Hindlimb muscle (tissue), 1 donor: ENCODE measurements at regions not wholly inside any gene's neighbourhood (a gene's known extent, or its start where the extent isn't known, plus 50 kb on each side); places are given as distances from the start of the nearest gene placed in this dataset.
"Not testable (repeated sequence)": the region's sequence is repeated elsewhere in the genome, so short reads cannot be mapped to it uniquely, and the experiment has no call there.

ENCODE experiments used
- DNase-seq: peaks from one replicate; pipeline ENCODE4 v3.0.0-alpha.2; 2013

DNA sequence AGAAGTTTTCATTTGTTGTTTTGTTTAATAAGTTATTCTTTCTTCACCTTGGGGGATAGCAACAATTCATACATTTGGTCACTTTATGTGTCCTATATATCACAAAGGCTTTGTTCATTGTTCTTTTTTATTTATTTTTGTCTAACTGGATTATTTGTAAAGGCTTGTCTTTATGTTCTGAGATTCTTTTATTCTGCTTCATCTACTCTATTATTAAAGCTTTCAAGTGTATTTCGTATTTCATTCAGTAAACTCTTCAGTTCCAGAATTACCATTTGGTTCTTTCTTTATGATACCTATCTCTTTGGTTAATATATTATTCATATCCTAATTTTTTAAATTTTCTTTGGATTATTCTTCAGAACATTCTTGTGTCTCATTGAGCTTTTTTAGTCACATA, 942.9 kb downstream of the ANKRD7 start:
- no peak for DNase-seq

DNA sequence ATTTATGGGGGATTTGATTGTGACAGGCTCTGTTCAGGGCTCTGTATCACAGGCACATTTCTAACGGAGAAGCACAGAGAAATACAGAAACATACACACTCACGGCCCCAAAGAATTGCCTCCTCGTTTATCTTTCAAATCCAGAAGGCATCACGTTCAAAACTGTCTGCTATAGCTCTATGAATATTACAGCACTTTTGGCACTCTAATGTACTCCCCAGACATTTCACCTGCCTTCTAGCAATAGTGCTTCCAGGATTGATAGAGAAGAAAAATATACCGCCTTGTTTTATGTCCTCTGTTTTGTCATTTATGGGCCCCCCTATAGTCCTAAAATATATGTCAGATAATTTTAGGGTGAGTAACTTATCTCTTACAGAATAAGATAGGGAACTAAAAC, 947.5 kb downstream of the ANKRD7 start:
- no peak for DNase-seq

DNA sequence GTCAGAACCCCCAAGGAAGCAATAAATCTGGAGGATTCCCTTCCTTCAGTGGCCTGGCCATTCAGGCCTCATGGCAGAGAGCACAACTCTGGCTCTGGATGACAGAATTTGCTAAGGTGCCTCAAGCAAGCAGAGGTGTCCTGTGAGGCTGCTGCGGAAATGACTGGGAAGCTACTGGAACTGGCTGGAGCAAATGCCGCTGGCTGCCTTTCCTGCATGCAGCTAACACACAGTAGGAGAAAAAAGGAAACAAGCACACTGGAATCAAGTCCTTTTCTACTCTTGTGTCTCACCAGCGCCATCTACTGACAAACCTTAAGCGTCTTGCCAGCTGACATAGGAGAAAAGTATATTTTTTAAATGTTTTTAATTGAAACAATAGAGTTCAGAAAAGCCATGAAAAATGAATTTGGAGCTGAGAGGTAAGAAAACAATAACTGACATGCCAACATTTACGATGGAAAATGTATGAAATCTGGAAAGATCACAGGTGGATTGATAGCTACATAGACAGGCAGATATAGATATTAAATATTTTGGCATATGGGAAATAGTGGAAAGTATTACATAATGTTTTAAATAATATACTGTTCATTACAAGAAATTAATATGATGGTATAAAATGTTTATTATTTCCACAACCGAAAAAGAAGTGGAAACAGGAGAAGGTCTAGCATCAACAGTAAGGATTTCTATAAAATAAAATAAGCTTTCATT, 951.6 kb downstream of the ANKRD7 start:
- peak; percentile 50 for DNase-seq

DNA sequence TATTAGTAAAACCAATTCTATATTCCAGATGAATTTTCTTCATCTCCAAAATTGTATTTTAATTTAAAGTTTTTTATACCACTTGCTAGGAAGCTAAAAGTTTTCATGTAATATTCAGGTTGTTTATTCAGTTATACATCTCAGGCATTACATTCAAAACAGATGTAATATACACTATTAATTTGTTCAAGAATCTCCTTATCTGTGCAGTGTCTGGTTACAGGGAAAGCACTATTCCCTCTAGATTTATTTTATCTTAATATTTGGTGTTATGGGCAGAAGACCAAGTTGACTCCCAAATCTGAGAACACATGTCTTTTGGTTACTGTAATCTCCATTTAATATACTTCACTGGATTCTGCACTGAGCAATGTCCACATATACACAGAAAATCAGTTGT, 953.4 kb downstream of the ANKRD7 start:
- no peak for DNase-seq

DNA sequence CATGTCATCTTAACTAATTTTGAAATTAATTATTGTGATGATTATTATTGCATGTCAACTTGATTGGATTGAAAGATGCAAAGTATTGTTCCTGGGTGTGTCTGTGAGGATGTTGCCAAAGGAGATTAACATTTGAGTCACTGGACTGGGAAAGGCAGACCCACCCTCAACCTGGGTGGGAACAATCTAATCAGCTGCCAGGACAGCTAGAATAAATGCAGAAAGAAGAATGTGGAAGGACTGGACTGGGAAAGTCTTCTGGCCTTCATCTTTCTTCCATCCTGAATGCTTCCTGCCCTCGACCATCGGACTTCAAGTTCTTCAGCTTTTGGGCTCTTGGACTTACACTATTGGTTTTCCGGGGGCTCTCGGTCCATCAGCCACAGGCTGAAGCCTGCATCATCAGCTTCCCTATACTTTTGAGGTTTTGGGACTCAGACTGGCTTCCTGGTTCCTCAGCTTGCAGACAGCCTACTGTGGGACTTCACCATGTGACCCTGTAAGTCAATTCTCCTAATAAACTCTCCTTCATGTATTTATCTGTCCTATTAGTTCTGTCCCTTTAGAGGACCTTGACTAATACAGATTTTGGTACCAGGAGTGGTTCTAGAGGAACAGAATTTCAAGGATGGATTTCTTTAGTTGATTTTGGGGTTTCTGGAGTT, 959.8 kb downstream of the ANKRD7 start:
- DNase-seq = no peak

DNA sequence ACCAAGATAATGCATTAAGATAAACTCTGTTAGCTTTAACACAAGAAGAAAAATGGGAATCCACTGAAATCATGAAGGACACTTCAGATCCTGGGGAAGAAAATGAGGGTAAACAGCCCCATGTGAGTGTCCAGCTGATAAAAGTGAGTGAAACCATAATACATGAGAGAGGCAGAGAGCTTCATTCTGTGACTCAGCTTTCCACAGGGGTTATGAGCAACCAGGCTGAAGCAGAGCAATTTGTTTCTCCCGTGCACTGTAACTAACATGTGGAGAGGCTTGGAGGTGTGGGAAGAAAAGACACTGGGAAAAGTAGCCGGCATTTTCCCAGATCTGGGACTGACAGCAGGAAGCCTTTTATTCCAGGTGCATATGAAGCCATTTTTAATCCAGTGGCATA, 971.7 kb downstream of the ANKRD7 start:
- no peak for DNase-seq

DNA sequence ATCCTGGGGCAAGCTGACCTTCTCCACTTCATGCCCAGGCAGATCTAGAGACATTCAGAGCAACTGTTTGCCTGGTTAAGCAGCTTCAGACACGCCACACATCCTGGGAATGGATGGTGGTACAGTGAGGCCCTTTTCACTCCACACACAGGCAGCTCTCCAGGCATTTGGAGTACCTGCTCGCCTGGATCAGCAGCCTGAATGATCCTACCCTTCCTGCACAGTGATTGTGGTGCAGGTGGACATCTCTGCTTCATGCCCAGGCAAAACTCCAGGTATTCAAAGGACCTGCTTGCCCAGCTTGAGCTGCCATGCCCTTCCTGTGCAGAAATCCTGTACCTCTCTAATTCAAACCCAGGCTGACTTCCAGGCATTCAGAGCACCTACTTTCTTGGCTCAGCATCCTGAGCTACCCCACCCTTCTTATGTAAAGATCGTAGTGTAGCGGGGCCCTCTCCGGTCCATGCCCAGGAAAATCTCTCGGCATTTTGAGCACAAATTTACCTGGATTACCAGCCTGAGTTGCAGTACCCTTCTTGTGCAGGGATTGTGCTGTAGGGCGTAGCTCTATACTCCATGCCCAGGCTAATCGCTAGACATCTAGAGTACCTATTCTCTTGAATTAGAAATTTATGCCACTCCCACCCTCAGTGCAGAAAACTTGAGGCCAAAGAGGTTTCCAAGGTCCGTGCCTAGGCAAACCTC, 972.8 kb downstream of the ANKRD7 start:
- DNase-seq = no peak

DNA sequence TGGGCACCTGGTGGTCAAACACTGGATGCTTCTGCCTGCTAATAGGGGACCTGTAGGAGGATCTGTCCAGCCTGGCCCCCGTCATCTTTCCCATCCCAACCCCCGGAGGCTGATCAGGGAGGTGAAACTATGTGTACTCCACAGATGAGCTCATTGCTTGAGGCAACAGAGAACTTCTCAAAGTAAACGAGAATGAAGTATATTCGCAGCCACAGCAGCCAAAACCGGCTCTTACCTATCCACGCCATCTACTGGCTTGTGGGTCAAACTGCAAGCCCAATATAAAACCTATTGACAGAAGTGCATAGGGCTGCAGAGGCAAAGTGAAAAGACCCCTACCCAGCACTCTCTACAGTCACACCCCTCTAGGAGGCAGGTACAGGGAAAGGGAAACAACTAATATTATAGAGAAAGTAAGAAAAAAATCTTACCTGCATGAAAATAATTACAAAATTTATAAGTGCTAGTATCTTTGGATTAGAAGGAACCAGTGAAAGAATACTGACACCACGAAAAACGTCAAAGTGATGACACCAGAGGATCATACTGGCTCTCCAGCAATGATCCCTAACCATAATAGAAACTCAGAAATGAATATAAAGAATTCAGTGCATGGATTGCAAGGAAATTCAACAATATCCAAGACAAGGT, 973.5 kb downstream of the ANKRD7 start:
- DNase-seq = no peak

DNA sequence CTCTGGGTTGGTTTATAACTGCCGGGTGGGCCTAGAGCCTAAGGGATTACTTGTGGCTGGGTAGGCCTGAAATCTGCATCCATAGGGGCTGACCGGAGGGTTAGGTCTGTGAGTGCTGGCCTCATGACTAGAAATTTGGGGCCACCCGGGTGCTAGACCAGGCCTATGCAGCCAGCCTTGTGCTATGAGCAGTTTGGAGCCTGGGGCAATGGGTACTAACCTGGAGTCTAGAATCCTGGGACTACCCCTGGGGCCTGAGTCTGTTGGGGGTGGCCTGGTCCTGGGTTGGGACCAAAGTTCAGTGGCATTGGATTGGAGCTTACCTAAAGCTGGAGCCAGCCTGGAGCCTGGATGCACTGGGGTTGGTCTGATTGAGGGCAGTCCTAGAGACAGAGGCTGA, 995.2 kb downstream of the ANKRD7 start:
- no peak for DNase-seq

DNA sequence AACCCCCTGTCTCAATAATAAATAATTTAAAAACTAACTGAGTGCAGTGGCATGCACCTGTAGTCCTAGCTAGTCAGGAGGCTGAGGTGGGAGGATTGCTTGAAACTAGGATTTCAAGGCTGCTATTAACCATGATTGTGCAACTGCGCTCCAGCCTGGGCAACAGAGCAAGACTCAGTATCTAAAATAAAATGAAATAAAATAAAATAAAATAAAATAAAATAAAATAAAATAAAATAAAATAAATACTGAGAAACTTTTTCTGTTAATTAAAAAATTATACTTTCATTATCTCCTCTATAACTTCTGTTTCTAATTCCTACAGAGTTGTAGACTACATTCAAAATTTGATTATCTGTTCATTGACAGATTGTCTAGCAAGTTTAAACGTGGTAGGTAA, 999.4 kb downstream of the ANKRD7 start:
- DNase-seq = no peak

DNA sequence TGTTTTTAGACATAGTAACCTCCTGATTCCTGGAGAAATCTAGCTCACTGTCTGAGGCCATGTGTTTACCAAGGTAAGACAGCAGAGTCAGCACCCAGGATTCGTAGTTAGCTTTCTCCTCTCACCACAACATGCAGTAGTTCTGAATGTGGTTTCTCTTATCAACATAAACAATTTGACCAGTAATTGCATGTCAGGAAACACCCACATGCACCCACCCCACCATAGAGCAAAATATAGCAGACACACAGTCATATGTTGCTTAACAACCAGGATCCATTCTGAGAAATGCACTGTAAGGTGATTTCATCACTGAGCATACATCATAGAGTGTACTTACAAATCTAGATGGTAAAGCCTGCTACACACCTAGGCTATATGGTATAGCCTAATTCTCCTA, 1004.0 kb downstream of the ANKRD7 start:
- DNase-seq = no peak

DNA sequence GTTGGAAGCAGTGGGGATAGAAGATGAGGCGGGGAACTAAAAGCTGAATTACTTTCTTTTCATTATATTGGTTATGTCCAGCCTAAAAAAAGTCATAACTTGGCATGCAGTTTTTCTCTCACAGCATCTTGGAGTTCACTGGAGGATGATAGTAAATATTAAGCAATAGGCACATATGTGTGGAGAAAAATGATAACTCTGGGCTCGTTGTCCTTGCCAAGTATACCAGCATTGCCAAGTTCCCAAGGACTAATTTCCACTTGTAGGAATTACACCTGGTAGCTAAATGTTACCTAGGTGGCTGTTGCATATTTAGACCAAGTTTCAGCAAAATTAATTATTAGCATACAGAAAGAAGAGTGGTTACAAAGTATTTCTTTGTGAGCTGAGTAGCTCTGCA, 1007.6 kb downstream of the ANKRD7 start:
- DNase-seq = no peak

DNA sequence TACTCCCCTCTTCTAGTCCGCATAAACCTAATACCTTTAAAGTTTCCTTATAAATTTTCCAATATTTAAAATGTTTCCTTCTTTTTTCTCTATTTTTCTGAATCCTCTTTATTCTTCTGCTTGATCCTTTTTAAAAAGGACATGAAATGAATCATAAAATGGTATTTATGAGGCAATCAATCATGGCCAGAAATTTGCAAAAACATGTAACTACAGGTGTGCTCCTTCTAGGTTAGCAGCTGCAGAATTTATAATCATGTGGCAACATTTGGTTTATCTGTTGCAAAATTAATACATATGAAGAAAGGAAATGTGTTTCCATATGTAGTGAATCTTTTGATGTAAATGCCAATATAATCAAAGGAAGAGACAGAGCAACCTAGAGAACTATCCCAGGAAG, 1008.5 kb downstream of the ANKRD7 start:
- no peak for DNase-seq

DNA sequence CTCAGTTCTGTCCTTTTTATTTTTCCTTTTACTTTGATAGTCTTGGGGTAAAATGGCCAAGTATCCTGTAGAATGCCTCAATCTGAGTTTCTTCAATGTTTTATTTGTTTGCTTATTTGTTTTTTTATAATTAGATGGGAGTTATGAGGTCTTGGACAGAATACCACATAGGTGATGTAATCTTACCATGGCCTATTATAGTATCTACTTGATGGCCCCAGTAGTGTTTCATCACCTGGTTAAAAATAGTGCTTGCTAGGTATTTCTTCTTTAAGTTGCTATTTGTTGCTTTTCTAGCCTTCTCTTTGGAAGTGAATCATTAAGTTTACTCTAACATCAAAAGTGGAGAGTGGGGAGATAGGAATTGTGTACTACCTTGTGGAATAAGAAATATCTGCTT, 1020.0 kb upstream of the KCND2 start:
- DNase-seq = no peak

DNA sequence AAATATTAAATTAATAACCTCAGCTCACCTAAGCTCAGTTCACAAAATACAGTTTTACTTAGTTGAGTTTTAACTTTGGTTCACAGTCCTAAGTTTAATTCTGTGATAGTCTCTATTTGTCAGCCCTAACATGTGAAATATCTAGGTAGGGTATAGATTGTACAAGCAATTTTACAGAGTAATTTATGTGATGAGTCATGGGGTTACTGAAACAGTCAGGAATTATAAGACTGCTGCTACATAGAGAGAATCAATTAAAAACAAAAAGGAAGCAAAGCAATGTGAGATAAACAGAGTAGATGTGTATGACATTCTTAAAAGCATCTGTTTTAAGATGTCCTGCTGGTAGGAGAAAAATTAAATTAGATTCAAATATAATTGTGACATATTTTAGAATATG, 1018.2 kb upstream of the KCND2 start:
- DNase-seq = no peak

DNA sequence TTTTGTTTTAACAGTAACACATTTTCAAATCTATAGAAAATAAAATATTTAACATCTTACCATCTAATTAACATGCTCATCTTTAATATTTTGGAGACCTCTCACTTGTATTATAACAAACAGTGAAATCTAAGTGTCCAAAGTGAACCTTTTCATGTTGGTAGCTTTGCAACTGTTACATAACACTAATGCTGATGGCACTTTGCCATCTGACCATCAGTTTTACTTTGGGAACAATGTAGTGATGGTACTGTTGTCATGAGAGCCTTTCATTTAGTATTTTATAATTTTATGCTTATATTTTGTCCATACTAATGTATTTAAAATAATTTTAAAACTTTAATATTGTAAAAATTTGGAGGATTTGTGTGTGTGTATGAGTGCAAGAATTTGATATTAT, 1017.0 kb upstream of the KCND2 start:
- DNase-seq = no peak

DNA sequence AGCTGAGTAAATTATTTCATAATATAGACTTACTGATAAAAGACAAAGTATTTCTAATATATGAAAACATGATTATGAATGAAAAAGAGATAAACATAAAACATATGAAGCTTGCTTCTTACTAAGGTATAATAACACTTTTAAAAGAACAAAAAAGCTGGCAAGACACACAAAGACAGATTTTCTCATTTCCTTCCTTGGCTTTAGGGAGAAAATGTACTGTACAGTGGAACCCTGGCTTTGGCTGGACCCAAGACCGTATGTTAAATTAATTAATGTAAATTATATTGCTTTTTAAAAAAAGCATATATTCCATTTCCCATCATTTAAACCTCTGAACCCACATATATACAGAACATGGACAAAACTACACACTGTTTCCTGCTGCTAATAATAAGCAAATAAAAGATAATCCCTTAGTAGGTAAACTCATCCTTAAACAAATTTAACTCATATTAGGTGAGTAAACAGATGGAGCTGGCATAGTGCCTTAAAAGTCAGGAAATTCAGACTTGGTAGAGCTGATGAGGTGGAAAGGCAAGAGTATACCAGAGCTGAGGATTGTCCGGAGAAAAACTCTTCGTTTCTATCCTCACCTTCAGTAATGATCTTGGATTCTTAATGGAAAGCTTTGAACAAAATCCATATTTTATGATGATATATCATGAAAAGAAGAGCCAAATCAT, 1016.4 kb upstream of the KCND2 start:
- DNase-seq = no peak

DNA sequence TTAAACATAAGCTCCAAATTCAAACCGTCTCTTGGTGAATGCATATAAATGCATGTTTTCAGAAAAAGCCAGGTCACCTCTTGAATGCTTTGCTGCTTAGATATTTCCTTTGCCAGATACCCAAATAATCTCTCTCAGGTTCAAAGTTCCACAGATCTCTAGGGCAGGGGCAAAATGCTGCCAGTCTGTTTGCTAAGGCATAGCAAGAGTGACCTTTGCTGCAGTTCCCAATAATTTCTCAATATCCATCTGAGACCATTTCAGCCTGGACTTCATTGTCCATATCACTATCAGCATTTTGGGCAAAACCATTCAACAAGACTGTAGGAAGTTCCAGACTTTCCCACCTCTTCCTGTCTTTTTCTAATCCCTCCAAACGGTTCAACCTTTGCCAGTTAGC, 1006.2 kb upstream of the KCND2 start:
- not testable (repeated sequence) for DNase-seq

DNA sequence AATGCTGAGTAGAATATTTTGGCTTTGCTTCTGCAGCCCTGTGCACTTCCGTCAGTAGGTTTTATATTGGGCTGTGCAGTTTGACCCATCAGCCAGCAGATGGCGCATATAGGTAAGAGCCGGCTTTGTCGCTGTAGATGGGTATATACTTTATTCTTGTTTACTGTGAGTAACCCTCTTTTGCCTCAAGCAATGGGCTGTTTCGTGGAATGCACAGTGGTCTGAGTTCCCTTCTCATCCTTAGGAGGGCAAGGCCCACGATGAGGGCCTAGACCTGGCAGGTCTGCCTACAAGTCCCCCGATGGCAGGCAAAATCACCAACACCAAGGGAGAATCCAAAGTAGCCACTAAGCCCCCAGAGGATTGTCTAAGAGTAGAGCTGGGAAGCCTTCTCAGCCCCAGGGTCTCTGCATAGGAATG, 1002.9 kb upstream of the KCND2 start:
- peak; percentile 32 for DNase-seq

DNA sequence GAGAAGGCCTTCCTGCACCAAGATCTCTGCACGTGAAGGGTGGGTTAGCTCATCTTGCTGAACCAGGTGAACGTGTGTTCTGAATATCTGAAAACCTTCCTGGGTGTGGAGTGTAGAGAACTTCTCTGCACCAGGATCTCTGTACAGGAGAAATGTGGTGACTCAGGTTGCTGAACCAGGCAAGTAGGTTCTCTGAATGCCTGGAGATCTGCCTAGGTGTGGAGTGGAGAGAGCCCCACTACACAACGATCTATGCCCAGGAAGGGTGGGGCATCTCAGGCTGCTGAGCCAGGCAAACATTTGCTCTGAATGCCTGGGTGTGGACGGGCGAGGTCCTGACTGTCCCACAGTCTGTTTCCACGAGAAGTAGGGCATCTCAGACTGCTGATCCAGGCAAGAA, 1002.3 kb upstream of the KCND2 start:
- no peak for DNase-seq

DNA sequence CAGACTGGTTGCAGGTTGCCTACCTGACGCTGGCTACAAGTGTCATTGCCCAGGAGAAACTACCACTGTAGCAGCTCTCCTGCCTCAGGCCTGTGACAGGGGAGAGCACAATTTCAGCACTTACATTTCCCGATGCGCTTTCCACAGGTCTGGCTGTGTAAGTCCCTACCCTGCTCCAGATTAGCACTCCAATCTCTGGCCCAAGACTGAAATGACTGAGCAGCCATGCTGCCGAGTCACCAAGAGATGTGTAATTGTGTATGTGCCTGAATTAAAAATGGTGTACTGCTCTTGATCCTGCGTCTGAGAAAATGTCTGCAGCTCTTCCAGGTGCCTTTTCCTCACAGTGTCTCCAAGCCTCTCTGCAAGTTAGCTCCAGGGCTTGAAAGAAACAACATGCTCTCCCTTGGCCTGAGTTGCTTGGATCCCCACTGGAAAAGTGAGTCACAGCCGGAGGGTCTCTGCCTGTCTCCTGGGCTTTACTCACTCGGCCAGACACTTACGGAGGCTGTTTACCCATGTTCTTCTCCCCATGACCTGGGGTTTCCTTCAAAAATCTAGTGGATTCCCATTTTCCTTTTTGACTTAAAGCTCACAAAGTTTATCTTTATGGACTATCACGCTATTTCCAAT, 1001.7 kb upstream of the KCND2 start:
- DNase-seq = no peak

DNA sequence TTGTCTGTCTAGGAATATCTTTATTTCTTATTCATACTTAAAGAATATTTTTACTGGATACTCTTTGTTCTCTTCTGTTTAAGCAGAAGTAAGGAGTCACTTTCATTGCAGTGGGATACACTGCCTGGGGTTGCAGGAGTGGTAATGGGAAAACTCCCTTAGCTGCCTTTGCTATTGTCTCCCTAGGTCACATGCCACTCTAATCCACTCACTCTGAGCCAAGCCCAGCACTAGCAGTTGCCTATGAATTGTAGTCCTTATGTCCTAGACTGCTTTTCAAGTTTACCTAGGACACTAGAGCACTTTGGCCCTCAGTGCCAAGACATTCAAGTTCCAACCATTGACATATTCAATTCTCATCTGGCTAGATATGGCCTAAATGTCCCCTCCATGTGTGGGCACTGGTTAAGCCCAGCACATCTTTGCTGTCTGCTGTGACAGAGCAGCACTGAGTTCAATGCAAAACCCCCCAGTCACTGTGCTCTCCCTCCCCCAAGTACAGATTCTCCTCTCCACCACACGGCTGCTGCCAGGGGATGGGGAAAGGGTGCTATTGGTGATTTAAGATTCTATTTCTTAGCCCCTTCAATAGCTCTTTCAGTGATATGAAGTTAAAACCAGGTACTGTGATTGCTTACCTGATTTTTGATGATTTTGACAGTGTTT, 991.7 kb upstream of the KCND2 start:
- no peak for DNase-seq
